Skin epidermis (tissue), 12 donors: ENCODE measurements at regions not wholly inside any gene's neighbourhood (a gene's known extent, or its start where the extent isn't known, plus 50 kb on each side); places are given as distances from the start of the nearest gene placed in this dataset.
A peak's percentile ranks its signal among the peaks of the same experiment; 100 is the strongest.

ENCODE experiments used
- H3K27ac ChIP-seq, 21 experiments: fragments of 200-600 bp; sonication (generic) in 11 of 21; one replicate each; pipeline ENCODE4 v1.5.0; 2020; ENCODE audit warnings: mild to moderate bottlenecking in 3 of 21, inconsistent platforms in 2 of 21, moderate library complexity in 2 of 21
- H3K4me3 ChIP-seq, 7 experiments: fragments of 200-600 bp; sonication (generic) in 2 of 7; one replicate each; pipeline ENCODE4 v1.5.0; 2020; ENCODE audit warnings: inconsistent platforms in 2 of 7, mild to moderate bottlenecking in 2 of 7, moderate library complexity in 1 of 7

GRCh38 chr4:36492041-36492440 is 210.6 kb downstream of the DTHD1 start:
- H3K4me3 ChIP-seq, result no peak overlapping the region

DNA sequence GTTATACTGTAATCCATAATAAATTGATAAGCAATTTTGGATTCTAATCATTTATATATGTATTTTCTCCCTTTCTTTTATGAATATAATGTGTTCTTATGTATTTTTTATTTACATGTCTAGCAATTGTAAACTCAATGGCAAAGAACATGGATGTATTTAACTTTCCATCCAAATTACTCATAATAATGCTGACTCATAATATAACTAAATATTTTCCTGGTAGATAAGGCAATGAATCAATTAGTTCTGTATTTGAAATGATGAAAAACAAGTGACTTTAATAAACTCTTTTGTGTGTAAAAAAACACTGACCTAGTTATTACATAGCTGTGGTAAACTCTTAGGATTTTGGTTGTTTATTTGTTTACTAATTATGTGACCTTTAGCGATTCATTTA is 211.2 kb downstream of the DTHD1 start:
- Histone ChIP-seq H3K27ac (no peak overlapping the region), H3K4me3 (no peak overlapping the region)

More at GRCh38 chr4:36492041-36492440, 210.6 kb downstream of the DTHD1 start:
- H3K27ac ChIP-seq, result no peak overlapping the region

- no peak overlapping the region for H3K4me3 ChIP-seq
- no peak overlapping the region for H3K27ac ChIP-seq
These were observed 211.8 kb downstream of the DTHD1 start for GRCh38 chr4:36493251-36493650.

GRCh38 chr4:36494016-36494415 is 212.6 kb downstream of the DTHD1 start:
- Histone ChIP-seq H3K27ac (no peak overlapping the region), H3K4me3 (no peak overlapping the region)

GRCh38 chr4:36494747-36495146 is 213.3 kb downstream of the DTHD1 start:
- H3K27ac ChIP-seq, result no peak overlapping the region
- no peak overlapping the region for H3K4me3 ChIP-seq

DNA sequence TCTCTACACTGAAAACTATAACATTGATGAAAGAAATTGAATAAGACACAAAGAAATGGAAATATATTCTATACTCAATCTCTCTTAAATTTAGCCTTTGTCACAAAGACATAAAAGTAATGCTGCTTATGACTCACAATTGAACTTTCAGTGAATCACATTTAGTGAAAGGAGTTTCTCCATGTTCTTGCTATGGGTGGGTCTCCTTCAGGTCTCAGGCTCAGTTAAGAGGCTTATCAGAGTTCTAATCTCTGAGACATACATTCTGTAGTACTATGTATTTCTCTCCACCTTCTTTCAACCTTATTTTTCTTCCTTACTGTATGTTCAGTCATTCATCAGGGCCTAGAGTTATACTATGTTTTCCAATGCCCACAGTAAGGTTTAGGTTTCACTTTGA is 220.9 kb downstream of the DTHD1 start:
- H3K4me3 ChIP-seq, result no peak overlapping the region

DNA sequence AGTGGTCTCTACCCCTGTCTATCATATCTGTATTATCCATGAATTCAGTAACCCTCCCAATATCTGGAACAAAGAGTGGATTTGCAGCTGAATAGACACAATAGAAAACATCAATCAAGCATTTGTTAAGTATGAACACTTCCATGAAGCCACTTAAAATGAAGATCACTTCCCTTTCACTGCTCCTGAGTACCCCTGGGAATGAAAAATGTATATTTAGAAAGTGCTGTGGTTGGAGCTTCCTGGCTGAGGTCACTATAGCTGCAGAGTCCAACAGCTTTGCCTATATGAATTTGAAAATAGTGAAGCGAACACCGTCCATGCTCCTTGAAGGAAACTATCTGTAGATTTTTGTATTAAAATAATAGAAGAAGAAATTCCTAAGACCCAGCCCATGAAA is 227.0 kb downstream of the DTHD1 start:
- Histone ChIP-seq H3K27ac (no peak overlapping the region), H3K4me3 (no peak overlapping the region)

More for the DNA sequence above, 220.9 kb downstream of the DTHD1 start:
- H3K27ac ChIP-seq, result no peak overlapping the region

DNA sequence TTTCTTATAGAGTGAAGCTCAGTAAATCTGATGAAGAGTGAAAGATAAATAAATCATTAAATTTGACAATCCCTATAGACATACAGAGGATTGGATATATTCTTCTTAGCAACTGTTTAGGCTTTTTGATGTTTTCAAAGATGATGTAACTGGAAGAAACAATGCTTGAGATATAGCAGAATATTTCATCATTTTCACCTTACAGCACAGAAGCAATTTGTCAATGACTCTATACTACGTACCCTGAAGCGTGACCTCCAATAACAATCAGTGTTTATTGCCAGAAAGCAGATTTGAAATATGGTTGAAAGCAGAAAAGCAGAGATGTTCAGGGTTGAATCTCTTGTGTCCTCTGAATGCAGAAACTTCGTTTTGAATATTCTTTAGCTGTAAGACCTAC is 228.4 kb downstream of the DTHD1 start:
- Histone ChIP-seq H3K27ac (no peak overlapping the region), H3K4me3 (no peak overlapping the region)

DNA sequence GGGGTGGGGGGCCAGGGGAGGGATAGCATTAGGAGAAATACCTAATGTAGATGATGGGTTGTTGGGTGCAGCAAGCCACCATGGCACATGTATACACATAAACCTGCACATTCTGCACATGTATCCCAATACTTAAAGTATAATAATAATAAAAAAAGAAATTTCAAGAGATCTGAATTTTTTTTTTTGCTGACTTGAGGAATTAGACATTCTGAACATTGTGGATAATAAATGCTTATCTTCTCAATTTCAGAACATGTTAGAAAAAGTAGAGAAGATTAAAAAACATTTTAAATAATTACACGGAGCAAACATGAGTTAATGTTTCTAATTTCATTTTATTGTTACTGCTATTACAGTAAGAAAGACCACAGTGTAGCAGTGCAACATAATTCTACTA is 230.4 kb downstream of the DTHD1 start:
- H3K4me3 ChIP-seq, result no peak overlapping the region
- H3K27ac ChIP-seq, result no peak overlapping the region

DNA sequence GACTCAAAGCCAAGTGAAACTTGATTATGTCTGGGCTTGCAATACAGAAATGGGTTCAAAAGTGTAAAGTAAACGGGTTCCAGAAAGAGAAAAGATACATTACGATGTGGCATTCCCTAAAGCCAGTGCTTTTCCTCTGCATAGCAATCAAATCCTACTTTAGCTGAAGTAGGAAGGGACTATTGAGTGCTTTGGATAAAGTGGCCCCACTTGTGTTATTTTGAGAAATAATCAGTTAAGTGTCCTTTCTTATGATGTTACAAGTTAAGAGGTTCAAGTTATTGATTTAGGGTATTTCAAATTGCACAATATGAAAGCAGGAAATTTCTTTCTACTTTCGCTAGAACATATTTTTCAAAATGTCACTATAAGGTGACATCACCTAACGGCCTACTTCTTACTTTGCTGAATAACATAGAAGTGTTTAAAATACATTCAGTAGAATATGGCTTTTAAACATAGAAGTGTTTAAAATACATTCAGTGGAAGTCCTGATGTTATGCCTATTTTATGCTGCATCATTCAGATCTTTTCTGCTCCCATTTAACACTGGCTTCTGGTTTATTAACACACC is 235.2 kb downstream of the DTHD1 start:
- Histone ChIP-seq H3K4me3 (no peak overlapping the region), H3K27ac (no peak overlapping the region)

- Histone ChIP-seq H3K4me3 (no peak overlapping the region), H3K27ac (no peak overlapping the region)
These were observed 241.8 kb downstream of the DTHD1 start for GRCh38 chr4:36523182-36523581.

GRCh38 chr4:36532670-36533379 is 251.4 kb downstream of the DTHD1 start:
- Histone ChIP-seq H3K27ac (peak overlapping the region in 1 of 21 experiments; percentile 19), H3K4me3 (no peak overlapping the region)

DNA sequence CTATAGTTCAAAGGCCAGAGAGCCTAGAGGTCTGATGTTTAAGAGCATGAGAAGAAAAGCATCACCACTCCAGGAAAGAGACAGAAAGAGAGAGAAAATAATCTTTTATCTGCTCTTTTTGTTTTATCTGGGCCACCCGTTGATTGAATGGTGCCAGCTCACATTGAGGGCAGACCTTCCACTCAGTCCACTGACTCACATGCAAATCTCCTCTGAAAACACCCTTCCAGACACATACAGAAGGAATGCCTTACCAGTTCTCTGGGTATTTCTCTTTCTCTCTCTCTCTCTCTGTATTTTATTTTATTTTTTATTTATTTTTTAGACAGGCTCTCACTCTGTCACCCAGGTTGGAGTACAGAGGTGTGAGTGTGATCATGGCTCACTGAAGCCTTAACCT is 252.5 kb downstream of the DTHD1 start:
- Histone ChIP-seq H3K4me3 (no peak overlapping the region), H3K27ac (no peak overlapping the region)

DNA sequence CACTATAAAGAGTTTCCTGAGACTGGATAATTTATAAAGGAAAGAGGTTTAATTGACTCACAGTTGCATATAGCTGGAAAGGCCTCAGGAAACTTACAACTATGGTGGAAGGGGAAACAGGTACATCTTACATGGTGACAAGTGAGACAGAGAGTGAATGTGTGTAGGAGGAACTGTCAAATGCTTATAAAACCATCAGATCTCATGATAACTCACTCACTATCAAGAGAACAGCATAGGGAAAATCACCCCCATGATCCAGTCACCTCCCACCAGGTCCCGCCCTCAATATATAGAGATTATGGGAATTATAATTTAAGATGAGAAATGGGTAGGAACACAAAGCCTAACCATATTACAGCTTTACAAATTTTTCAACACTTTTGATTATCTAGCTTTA is 266.0 kb downstream of the DTHD1 start:
- Histone ChIP-seq H3K27ac (no peak overlapping the region), H3K4me3 (no peak overlapping the region)

- H3K27ac ChIP-seq, result no peak overlapping the region
These were observed 267.8 kb downstream of the DTHD1 start for GRCh38 chr4:36549252-36549651.

DNA sequence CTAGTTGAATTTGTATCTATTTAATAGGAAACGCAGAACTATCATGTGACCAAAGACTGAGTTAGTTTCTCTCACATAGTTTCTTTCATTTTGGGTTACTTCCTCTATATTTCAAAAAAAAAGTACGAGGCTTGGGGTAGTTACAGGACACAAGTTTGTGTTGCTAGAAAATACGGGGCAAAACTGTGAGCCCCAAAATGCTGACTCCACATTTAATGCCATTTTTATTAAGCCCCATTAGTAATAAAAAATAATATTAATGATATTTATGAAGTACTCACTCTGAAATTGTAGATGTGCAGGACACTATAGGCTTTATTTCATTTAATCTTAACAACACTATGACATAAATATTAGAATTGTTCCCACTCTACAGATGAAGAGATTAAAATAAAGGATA is 268.6 kb downstream of the DTHD1 start:
- Histone ChIP-seq H3K4me3 (no peak overlapping the region), H3K27ac (no peak overlapping the region)

More at GRCh38 chr4:36549252-36549651, 267.8 kb downstream of the DTHD1 start:
- no peak overlapping the region for H3K4me3 ChIP-seq

- Histone ChIP-seq H3K27ac (no peak overlapping the region), H3K4me3 (no peak overlapping the region)
These were observed 270.3 kb downstream of the DTHD1 start for GRCh38 chr4:36551697-36552214.

- Histone ChIP-seq H3K27ac (no peak overlapping the region), H3K4me3 (no peak overlapping the region)
These were observed 271.6 kb downstream of the DTHD1 start for GRCh38 chr4:36553029-36553428.

DNA sequence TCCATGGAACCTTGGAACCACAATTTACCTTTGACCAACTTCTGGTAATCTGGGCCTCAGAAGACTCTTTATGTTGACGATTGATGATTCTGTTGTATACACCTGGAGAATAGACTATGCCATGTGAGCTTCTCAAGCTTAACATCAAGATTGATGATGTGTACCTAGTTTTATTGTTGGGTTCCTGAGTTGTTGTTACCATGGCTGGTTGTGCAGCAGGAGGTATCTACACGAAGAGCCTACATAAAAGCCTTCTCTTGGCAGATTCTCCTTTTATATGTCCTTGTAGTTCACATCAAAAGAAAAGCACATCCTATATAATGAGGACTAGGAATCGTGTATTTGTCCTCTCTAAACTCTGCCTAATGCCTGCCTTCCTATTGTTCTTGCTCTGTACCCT is 272.0 kb downstream of the DTHD1 start:
- Histone ChIP-seq H3K4me3 (no peak overlapping the region), H3K27ac (no peak overlapping the region)

GRCh38 chr4:36556984-36557383 is 275.6 kb downstream of the DTHD1 start:
- Histone ChIP-seq H3K27ac (no peak overlapping the region), H3K4me3 (no peak overlapping the region)

DNA sequence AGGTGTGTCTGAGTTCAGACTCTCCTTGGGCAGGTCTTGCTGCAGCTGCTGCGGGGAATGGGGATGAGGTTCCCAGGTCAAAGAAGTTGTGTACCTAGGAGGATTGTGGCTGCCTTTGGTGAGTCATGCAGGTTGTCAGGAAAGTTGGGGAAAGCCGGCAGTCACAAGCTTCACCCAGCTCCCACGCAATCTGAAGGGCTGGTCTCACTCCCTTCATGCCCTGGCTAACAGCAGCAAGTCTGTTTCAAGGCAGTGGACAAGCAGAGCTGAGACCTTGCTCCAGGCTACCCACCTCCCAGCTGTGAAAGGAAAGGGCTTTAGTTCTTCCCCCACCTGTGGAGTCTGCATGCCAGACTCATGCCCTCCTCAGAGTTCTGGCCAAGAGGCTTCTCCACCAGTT is 287.2 kb downstream of the DTHD1 start:
- Histone ChIP-seq H3K4me3 (no peak overlapping the region), H3K27ac (no peak overlapping the region)

DNA sequence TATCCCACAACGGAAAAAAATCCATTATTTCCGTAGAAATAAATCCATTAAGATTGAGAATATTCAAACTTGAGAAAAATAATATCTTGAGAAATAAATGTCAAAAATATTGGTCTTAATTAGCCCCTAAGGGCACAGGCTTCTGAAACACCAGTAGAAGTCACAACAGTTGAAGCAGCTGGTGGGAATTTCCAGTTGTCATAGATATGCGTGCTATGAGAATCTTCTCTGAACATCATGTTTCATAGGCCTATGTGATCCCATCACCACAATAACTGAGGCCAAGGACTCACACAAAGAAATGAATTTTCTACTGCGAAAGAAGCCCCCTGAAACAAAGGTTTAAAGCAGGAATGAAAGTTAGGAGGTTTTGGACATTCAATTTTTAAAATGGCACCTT is 292.0 kb downstream of the DTHD1 start:
- no peak overlapping the region for H3K27ac ChIP-seq
- no peak overlapping the region for H3K4me3 ChIP-seq
